ENCODE measurements at regions not wholly inside any gene's neighbourhood (a gene's known extent, or its start where the extent isn't known, plus 50 kb on each side); places are given as distances from the start of the nearest gene placed in this dataset.
"Not testable (repeated sequence)": the region's sequence is repeated elsewhere in the genome, so short reads cannot be mapped to it uniquely, and the experiment has no call there.

DNA sequence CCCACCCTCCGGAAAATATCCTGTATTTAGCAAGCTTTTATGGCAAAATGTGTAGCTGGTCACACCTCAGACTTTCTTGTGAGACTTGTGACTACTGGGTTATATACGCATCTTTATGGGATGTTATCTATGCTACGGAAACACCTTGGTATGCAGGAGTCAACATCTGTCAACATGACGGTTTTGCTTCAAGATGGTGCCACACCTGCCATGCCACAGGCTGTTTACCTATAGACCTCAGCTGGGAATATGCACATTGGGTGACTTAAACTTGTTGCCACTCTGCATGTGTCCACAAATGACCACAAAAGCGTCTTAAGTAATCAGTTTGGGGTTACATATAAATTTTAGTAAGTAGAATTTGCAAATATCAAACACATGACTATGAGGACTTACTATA lies 192.3 kb upstream of the ATP6AP2 start (continued):
- TF ChIP-seq NR2C2 (IDR thresholded peaks at IDR 0.05; ENCODE audit: borderline replicate concordance, control insufficient read depth, insufficient read length, low read depth) (no peak), GATAD2B (conservative IDR thresholded peaks at IDR 0.05; ENCODE audit: low read depth) (no peak), RB1 (IDR thresholded peaks at IDR 0.05; ENCODE audit: borderline replicate concordance) (no peak), RCOR1 (conservative IDR thresholded peaks at IDR 0.05; ENCODE audit: low read depth, low read length) (no peak)

DNA sequence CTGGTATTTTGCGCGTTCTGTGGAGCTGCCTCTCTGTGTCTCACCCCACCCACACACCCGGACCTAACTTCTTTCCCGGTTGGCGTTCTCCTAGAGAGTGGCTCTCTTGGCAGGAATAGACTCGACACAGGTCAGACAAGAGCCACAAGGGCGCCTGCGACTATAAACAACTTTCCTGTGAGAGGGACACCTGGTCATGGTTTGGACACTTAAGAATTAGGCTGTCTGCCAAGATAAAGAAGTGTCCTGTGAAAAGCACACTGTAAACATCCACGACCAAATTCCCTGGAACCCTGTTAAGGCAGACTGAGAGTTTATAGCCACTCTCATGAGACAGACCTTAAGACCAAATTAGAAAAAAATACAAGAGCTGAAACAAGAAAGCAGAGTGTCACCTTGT lies 192.9 kb upstream of the ATP6AP2 start:
- H3K79me2 ChIP-seq (ENCODE audit: control insufficient read depth, insufficient read depth, low read length); H3K9ac ChIP-seq (ENCODE audit: control insufficient read depth, insufficient read depth, low read length); H2AFZ ChIP-seq (ENCODE audit: control insufficient read depth, low read depth, low read length); RAD21 ChIA-PET (ENCODE audit: unreplicated experiment); H3K9me3 ChIP-seq (replicated peaks; ENCODE audit: control insufficient read depth, insufficient read depth, low read length); H3K4me2 ChIP-seq (ENCODE audit: control insufficient read depth, insufficient read depth); H3K27me3 ChIP-seq (replicated peaks in 1 of 2; ENCODE audit: control insufficient read depth in 2 of 2, insufficient read depth in 2 of 2, low read length in 1 of 2); in situ Hi-C loops (cut with MboI); intact Hi-C loops (cut with micrococcal nuclease; ENCODE audit: unreplicated experiment); H3K36me3 ChIP-seq (ENCODE audit: control insufficient read depth in 2 of 2, insufficient read depth in 2 of 2, low read length in 1 of 2); SMC1A ChIA-PET (ENCODE audit: uncharacterized antibody, unreplicated experiment); CTCF ChIA-PET; H3K4me3 ChIP-seq; H3K4me1 ChIP-seq (ENCODE audit: control insufficient read depth, insufficient read depth, low read length); ATAC-seq; H3K27ac ChIP-seq (ENCODE audit: control insufficient read depth, insufficient read depth); DNase-seq (ENCODE audit: low read depth, low spot score); H4K20me1 ChIP-seq (ENCODE audit: control insufficient read depth, insufficient read depth); POLR2A ChIA-PET; BruUV-seq (replicated peaks): not testable (repeated sequence)
- FAIRE-seq: peak; percentile 44
- 57% methylated on average over 9 of the region's 9 CpGs for WGBS (ENCODE audit: insufficient coverage, insufficient replicate concordance, low lambda C conversion rate, missing lambda C conversion rate)

- H3K4me1 ChIP-seq (ENCODE audit: control insufficient read depth, insufficient read depth, low read length); H3K9ac ChIP-seq (ENCODE audit: control insufficient read depth, insufficient read depth, low read length); H3K4me2 ChIP-seq (ENCODE audit: control insufficient read depth, insufficient read depth); H4K20me1 ChIP-seq (ENCODE audit: control insufficient read depth, insufficient read depth); H3K27ac ChIP-seq (ENCODE audit: control insufficient read depth, insufficient read depth); POLR2A ChIA-PET; BruUV-seq (replicated peaks); DNase-seq (ENCODE audit: low read depth, low spot score); SMC1A ChIA-PET (ENCODE audit: uncharacterized antibody, unreplicated experiment); H3K9me3 ChIP-seq (replicated peaks; ENCODE audit: control insufficient read depth, insufficient read depth, low read length); H2AFZ ChIP-seq (ENCODE audit: control insufficient read depth, low read depth, low read length); H3K36me3 ChIP-seq (ENCODE audit: control insufficient read depth in 2 of 2, insufficient read depth in 2 of 2, low read length in 1 of 2); H3K79me2 ChIP-seq (ENCODE audit: control insufficient read depth, insufficient read depth, low read length); H3K4me3 ChIP-seq; intact Hi-C loops (cut with micrococcal nuclease; ENCODE audit: unreplicated experiment); CTCF ChIA-PET; ATAC-seq; in situ Hi-C loops (cut with MboI); H3K27me3 ChIP-seq (replicated peaks in 1 of 2; ENCODE audit: control insufficient read depth in 2 of 2, insufficient read depth in 2 of 2, low read length in 1 of 2); RAD21 ChIA-PET (ENCODE audit: unreplicated experiment): not testable (repeated sequence)
- 51% methylated on average over 7 of the region's 7 CpGs for WGBS (ENCODE audit: insufficient coverage, insufficient replicate concordance, low lambda C conversion rate, missing lambda C conversion rate)
- FAIRE-seq: peak; percentile 35
Observed at GRCh38 chrX:40387311-40387710, 193.5 kb upstream of the ATP6AP2 start.
